DOHH2 (cell line): ENCODE measurements at regions not wholly inside any gene's neighbourhood (a gene's known extent, or its start where the extent isn't known, plus 50 kb on each side); places are given as distances from the start of the nearest gene placed in this dataset.

Source experiments
- H3F3A ChIP-seq: fragments of 200-600 bp; sonication (generic), shearing (Covaris generic); 2 replicates; pipeline ENCODE4 v1.6.0; 2016; ENCODE audit warnings: antibody characterized with exemption, mild to moderate bottlenecking; ENCODE audit not compliant: control insufficient read depth, insufficient read depth
- H3K27ac ChIP-seq: fragments of 200-600 bp; sonication (generic); 2 replicates; pipeline ENCODE4 v1.5.1; 2014; ENCODE audit warnings: low read depth, mild to moderate bottlenecking, low read length, moderate library complexity
- H3K27me3 ChIP-seq: fragments of 200-600 bp; sonication (generic); 2 replicates; pipeline ENCODE4 v1.6.1; 2014; ENCODE audit warnings: mild to moderate bottlenecking, low read length, mixed read lengths; ENCODE audit not compliant: control insufficient read depth
- H3K36me3 ChIP-seq: fragments of 200-600 bp; sonication (generic); 2 replicates; pipeline ENCODE4 v1.6.1; 2014; ENCODE audit warnings: mild to moderate bottlenecking, low read length, moderate library complexity, mixed read lengths; ENCODE audit not compliant: control insufficient read depth
- H3K4me1 ChIP-seq: fragments of 200-600 bp; sonication (generic); 2 replicates; pipeline ENCODE4 v1.6.1; 2014; ENCODE audit warnings: mild to moderate bottlenecking, low read length, mixed read lengths; ENCODE audit not compliant: control insufficient read depth
- H3K4me2 ChIP-seq: fragments of 200-600 bp; sonication (generic); 2 replicates; pipeline ENCODE4 v1.6.0; 2014; ENCODE audit warnings: mild to moderate bottlenecking, low read length, moderate library complexity
- H3K4me3 ChIP-seq: fragments of 200-600 bp; sonication (generic); 2 replicates; pipeline ENCODE4 v1.5.1; 2014; ENCODE audit warnings: mild to moderate bottlenecking, low read length, mixed read lengths
- H3K79me2 ChIP-seq: fragments of 200-600 bp; sonication (generic); 2 replicates; pipeline ENCODE4 v1.6.1; 2014; ENCODE audit warnings: mild to moderate bottlenecking, low read length, mixed read lengths; ENCODE audit not compliant: control insufficient read depth
- H3K9me2 ChIP-seq: fragments of 200-600 bp; sonication (generic); replicated peaks from 2 replicates; pipeline ENCODE4 v1.6.1; 2014; ENCODE audit warnings: mild to moderate bottlenecking, low read length, mixed read lengths; ENCODE audit not compliant: control insufficient read depth
- H3K9me3 ChIP-seq: fragments of 200-600 bp; sonication (generic); 2 replicates; pipeline ENCODE4 v1.6.1; 2014; ENCODE audit warnings: antibody characterized with exemption, low read length, mixed read lengths; ENCODE audit not compliant: control insufficient read depth, insufficient read depth
- H4K20me1 ChIP-seq: fragments of 200-600 bp; sonication (generic); 2 replicates; pipeline ENCODE4 v1.6.0; 2014; ENCODE audit warnings: low read depth, mild to moderate bottlenecking, antibody characterized with exemption, low read length, moderate library complexity; ENCODE audit not compliant: control insufficient read depth, insufficient read depth
- EZH2phosphoT487 ChIP-seq: fragments of 200-600 bp; sonication (generic); IDR thresholded peaks from 2 replicates; pipeline ENCODE4 v1.6.1; 2017; ENCODE audit warnings: borderline replicate concordance, mild to moderate bottlenecking, antibody characterized with exemption, low read length, moderate library complexity, mixed read lengths
- TF ChIP-seq, protein P1 (sequence below): fragments of 200-600 bp; sonication (generic); IDR thresholded peaks from one replicate; pipeline ENCODE4 v1.5.1; 2014; ENCODE audit warnings: antibody characterized with exemption, mild to moderate bottlenecking, low read depth, low read length; ENCODE audit not compliant: poor library complexity, severe bottlenecking

DNA sequence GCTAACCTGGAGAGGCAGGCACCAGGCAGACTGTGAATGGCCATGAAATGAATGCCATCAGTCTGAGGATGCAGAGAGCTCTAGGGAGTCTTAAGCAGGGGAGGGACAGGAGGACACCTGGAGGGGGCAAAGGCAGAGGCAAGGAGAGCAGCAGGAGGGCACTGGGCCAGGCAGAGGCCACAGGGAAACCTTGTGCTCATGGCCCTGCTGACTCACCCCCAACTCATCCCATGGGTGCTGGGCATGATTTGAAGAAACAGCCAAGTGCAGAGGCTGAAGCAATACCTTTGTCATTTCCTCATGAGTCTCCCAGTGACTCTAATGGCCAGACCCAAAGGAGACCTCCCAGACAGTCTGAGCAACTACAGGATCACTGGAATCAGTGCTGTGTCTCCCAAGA, 141.4 kb downstream of the TMEM132E start:
- Histone ChIP-seq H3K9me2 (no peaks in the 10 kb centered on the region), H3K79me2 (no peaks in the 10 kb centered on the region), H3K27ac (no peak overlapping the region), H3K4me2 (no peak overlapping the region), H3K4me1 (no peaks in the 10 kb centered on the region), H4K20me1 (no peaks in the 10 kb centered on the region), H3K36me3 (no peaks in the 10 kb centered on the region), H3K9me3 (no peaks in the 10 kb centered on the region), H3K4me3 (no peak overlapping the region), H3K27me3 (no peaks in the 10 kb centered on the region), H3F3A (no peaks in the 10 kb centered on the region)
- TF ChIP-seq, protein P1, sequence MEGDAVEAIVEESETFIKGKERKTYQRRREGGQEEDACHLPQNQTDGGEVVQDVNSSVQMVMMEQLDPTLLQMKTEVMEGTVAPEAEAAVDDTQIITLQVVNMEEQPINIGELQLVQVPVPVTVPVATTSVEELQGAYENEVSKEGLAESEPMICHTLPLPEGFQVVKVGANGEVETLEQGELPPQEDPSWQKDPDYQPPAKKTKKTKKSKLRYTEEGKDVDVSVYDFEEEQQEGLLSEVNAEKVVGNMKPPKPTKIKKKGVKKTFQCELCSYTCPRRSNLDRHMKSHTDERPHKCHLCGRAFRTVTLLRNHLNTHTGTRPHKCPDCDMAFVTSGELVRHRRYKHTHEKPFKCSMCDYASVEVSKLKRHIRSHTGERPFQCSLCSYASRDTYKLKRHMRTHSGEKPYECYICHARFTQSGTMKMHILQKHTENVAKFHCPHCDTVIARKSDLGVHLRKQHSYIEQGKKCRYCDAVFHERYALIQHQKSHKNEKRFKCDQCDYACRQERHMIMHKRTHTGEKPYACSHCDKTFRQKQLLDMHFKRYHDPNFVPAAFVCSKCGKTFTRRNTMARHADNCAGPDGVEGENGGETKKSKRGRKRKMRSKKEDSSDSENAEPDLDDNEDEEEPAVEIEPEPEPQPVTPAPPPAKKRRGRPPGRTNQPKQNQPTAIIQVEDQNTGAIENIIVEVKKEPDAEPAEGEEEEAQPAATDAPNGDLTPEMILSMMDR, result no peak

DNA sequence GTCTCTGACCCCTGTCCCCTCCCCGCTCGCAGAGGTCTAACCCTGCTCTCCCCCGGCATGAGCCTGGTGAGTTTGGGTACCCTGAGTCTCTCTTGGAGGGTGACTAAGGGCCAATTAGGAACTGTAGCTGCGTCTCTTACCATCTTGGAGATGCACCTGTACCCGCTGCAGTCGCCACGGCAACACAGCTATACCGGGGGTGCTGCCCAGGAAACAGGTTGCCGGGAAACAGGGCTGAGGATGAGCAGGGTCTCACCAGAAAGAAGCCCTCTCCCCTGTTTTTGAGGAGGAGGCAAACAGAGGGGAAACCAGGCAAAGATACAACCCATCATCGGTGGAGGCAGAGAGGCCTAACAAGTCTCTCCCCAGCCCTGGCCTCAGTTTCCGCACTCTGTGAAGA, 140.2 kb downstream of the TMEM132E start:
- Histone ChIP-seq H3K4me1 (no peaks in the 10 kb centered on the region), H3K27ac (no peak overlapping the region), H3K9me3 (no peaks in the 10 kb centered on the region), H3F3A (no peaks in the 10 kb centered on the region), H3K79me2 (no peaks in the 10 kb centered on the region), H4K20me1 (no peaks in the 10 kb centered on the region), H3K36me3 (no peaks in the 10 kb centered on the region), H3K27me3 (no peaks in the 10 kb centered on the region), H3K9me2 (no peaks in the 10 kb centered on the region), H3K4me3 (no peak overlapping the region), H3K4me2 (no peak overlapping the region)
- no peak for TF ChIP-seq EZH2phosphoT487
- TF ChIP-seq, protein P1, result no peak

DNA sequence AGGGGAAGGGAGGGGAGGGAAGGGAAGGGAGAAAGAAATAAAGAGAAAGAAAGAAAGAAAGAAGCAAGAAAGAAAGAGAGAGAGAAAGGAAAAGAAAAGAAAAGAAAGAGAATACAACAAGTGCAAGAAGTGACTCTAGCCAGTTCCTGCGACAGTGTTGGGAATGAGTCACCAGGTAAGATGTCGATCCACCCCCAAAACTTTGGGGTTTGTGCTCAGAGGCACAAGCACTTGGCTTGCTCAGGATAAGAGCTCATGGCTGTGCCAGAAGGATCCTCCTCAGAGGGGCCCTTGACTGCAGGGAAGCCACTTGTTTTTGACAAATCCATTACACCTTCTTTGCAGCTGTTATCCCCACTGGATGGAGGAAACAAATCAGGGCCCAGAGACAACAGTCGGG, 137.7 kb downstream of the TMEM132E start:
- H3K9me3 ChIP-seq, result no peaks in the 10 kb centered on the region
- H3K9me2 ChIP-seq, result no peaks in the 10 kb centered on the region
- H4K20me1 ChIP-seq, result no peaks in the 10 kb centered on the region
- H3K36me3 ChIP-seq, result no peaks in the 10 kb centered on the region
- TF ChIP-seq, protein P1, result no peak
- TF ChIP-seq EZH2phosphoT487, result no peak
- no peak overlapping the region for H3K4me2 ChIP-seq
- no peaks in the 10 kb centered on the region for H3K4me1 ChIP-seq
- H3K4me3 ChIP-seq, result no peak overlapping the region
- H3K27me3 ChIP-seq, result no peaks in the 10 kb centered on the region
- no peaks in the 10 kb centered on the region for H3K79me2 ChIP-seq
- no peaks in the 10 kb centered on the region for H3F3A ChIP-seq
- no peak overlapping the region for H3K27ac ChIP-seq

DNA sequence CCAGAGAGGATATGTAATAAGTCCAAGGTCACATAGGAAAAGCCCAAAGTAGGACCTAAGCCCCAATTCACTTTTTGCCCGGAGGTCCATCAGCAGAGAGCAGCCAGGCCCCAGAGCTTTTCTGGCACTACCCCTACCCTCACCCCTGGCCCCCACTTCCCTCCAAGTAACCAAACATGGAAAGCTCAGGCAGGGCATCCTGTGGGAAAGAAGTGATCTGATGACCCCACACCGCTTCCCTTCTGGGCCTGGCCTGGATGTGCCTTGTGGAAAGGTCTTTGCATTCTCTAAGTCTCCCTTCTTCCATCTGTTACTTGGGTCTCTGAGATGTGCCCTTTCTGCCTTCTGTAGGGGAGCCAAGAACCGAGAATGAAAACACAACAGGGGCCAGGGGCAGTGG, 136.9 kb downstream of the TMEM132E start:
- Histone ChIP-seq H3K27me3 (no peaks in the 10 kb centered on the region), H3K4me1 (no peaks in the 10 kb centered on the region), H3K9me2 (no peaks in the 10 kb centered on the region), H3K36me3 (no peaks in the 10 kb centered on the region), H3K79me2 (no peaks in the 10 kb centered on the region), H3F3A (no peaks in the 10 kb centered on the region), H3K9me3 (no peaks in the 10 kb centered on the region), H4K20me1 (no peaks in the 10 kb centered on the region), H3K4me2 (no peak overlapping the region), H3K4me3 (no peak overlapping the region), H3K27ac (no peak overlapping the region)
- TF ChIP-seq, protein P1, result no peak
- no peak for TF ChIP-seq EZH2phosphoT487
